ENCODE measurements at regions not wholly inside any gene's neighbourhood (a gene's known extent, or its start where the extent isn't known, plus 50 kb on each side); places are given as distances from the start of the nearest gene placed in this dataset.
"Not testable (repeated sequence)": the region's sequence is repeated elsewhere in the genome, so short reads cannot be mapped to it uniquely, and the experiment has no call there.

- not testable (repeated sequence) for DNase-seq
Observed at GRCh38 chr9:2397875-2398274, 223.7 kb upstream of the VLDLR start.

DNA sequence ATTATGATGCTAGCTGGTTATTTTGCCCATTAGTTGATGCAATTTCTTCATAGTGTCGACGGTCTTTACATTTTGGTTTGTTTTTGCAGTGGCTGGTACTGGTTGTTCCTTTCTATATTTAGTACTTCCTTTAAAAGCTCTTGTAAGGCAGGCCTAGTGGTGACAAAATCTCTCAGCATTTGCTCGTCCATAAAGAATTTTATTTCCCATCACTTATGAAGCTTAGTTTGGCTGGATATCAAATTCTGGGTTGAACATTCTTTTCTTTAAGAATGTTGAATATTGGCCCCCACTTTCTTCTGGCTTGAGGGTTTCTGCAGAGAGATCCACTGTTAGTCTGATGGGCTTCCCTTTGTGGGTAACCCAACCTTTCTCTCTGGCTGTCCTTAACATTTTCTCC, 219.8 kb upstream of the VLDLR start:
- DNase-seq, result not testable (repeated sequence)

DNA sequence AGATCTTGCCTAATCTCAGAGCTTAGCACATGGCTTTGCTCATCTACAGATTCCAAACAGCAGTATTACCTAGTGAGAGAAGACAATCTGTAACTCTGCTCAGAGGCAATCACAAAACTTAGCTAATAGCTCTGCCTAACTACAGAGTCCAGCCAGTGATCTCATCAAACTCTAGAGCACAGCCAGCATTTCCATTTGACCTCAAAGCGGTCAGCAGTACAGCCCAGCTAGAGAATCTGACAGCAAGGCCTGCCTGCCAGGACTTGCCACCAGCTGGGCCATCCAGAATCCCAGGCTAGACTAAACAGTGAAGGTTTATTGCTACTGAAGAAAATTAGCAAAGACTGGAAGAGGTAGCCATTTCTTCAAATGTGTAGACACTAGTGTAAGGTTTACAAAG, 217.9 kb upstream of the VLDLR start:
- no peak for DNase-seq

DNA sequence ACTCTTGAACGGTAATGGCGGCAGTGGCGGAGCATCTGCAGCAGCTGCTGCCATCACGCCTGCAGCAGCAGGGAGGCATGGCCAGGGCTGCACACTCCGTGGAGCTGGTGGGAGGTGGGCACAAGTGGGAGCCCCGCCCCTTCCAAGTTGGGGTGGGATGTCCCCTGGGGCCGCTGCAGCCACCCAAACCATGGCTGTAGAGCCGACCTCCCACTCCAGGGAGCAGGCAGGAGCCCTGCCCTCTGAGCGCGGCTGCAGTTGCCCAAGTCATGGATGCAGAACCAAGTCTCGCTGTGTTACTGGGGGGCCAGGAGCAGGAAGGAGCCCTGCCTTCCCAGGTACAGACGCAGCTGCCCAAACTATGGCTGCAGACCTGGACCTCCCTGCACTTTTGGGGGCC, 215.3 kb upstream of the VLDLR start:
- no peak for DNase-seq

DNA sequence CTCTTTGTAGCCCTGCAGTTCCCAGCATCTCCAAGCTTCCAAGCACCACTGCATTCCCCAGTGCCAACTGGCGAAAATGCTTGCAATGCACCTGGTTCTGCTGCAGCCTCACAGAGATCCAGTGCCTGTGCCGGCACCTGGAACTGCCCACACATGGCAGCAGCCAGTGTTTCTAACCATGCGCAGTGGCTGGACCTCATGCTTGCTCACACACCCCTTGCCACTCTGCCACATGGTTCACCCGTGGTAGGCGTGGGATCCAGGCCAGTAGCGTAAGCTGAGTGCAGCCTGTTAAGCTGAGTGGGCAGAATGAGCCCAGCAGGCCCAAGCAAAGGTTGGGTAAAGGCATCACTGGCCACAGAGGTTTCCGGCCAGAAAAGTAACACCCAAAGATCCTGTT, 214.1 kb upstream of the VLDLR start:
- DNase-seq, result no peak

GRCh38 chr9:2411459-2412215, 209.9 kb upstream of the VLDLR start:
- no peak for DNase-seq

- no peak for DNase-seq
Observed at GRCh38 chr9:2413160-2413805, 208.3 kb upstream of the VLDLR start.

- DNase-seq, result no peak
Observed at GRCh38 chr9:2414465-2414864, 207.1 kb upstream of the VLDLR start.

GRCh38 chr9:2415326-2415725, 206.3 kb upstream of the VLDLR start:
- DNase-seq, result no peak

- no peak for DNase-seq
Observed at GRCh38 chr9:2417730-2418129, 203.9 kb upstream of the VLDLR start.

GRCh38 chr9:2418619-2419018, 203.0 kb upstream of the VLDLR start:
- DNase-seq, result peak; percentile 95

- peak; percentile 66 for DNase-seq
Observed at GRCh38 chr9:2419347-2419746, 202.2 kb upstream of the VLDLR start.

- peak; percentile 95 for DNase-seq
Observed at GRCh38 chr9:2420543-2420942, 201.0 kb upstream of the VLDLR start.

GRCh38 chr9:2424619-2425033, 197.0 kb upstream of the VLDLR start:
- no peak for DNase-seq

GRCh38 chr9:2425676-2426075, 195.9 kb upstream of the VLDLR start:
- DNase-seq, result no peak

DNA sequence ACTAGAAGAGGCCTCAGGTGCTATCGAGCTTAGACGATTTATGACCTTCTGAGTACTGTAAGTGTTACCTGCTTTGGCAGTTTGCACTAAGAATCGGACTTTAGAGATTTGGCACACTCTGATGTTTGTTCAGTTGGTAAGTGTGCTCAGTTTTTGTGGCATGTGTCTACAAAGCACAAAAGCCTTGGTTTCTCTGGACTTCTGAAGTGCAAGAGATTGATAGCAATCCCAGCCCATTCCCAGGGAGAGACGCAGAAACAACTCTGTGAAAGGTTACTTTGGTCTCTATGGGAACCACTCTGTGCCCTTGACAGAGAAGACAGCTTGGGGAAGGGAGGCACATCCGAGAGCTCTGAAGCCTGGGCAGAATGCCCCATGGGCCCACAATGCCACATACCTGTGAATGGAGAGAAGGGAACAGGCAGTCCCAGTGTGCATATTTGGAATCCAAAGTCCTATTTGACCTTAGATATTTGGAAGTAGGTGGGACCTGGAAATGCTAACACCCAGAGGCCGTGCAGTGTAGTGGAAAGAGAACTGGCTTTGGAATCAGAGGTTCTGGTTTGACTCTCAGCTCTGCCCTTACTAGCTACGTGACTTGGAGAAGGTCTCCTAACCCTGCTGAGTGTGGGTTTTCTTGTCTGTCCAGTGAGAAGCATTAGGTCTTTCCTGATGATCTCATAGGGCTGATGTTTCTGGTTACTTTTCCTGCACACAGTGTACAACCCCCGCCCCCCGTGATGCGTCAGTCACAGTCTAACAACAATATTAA, 194.3 kb upstream of the VLDLR start:
- DNase-seq, result no peak

- no peak for DNase-seq
Observed at GRCh38 chr9:2439957-2440356, 181.6 kb upstream of the VLDLR start.

DNA sequence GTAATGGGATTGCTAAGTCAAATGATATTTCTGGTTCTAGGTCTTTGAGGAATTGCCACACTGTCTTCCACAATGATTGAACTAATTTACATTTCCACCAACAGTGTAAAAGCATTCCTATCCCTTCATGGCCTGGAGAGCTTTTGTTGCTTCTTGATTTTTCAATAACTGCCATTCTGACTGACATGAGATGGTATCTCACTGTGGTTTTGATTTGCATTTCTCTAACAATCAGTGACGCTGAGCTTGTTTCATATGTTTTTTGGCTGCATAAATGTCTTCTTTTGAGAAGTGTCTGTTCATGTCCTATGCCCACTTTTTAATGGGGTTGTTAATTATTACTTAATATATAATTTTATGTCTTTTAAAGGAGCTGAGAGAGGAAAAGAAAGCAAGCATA, 177.7 kb upstream of the VLDLR start:
- DNase-seq, result not testable (repeated sequence)

DNA sequence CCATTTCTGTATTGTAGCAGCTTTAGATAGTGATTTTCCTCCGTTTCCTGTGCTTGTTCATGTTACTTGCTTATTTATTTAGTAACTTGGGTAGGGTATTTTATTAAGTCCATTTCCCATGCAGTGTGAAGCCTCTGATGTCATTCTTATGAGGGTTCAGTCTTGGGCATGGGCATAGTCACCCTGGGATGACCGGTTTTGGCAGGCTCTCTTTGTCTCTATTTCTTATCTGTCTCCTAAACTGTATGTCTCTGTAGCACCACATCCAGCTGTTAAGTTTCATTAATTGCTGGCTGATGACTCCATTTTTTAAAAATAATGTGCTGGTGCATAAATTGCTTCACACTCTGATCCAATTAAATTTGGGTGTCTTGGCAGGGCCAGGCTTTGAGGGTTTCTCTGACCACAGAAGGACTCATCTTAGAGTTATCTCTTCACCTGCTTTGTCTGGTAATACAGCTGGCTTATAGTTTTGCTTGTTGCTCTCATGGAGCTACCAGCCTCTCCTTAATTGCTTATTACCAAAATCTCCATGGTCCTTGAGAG, 173.3 kb upstream of the VLDLR start:
- DNase-seq, result no peak

DNA sequence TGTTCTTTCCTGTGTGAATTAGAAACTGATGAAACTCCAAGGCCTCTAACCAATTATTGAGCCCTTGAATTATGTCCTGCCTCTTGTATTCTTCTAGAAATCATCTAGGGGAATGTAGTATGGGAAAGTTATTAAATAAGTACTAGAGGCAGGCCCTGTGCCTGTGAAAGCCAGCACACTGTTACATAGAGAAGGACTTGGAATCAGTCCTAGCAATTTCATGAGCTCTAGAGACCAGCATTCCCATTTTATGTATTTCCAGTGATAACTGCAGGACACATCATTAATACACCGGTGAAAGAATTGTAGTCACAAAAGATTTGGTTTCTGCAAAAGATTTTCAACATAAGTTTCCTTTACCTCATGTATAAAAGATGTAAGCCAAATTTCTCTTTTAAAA, 168.5 kb upstream of the VLDLR start:
- no peak for DNase-seq

DNA sequence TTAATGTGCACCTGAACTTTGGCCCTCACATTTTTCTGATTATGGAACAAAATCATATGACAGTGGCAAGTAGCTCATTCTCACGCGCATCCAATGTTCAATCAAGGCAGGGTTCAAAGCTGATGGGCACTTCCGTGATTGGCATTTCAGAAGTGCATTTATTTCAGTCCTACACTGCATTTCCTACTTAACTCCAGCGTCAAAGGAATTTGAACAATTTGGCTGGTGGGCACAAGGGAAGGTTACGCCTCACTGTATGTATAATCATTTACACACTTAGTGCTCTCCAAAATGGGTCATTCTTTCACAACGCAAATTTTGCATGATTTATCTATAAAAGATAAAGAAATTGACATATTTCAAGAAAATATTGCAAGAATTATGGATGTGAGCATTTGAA, 167.9 kb upstream of the VLDLR start:
- DNase-seq, result no peak

- DNase-seq, result no peak
Observed at GRCh38 chr9:2459756-2460155, 161.8 kb upstream of the VLDLR start.

DNA sequence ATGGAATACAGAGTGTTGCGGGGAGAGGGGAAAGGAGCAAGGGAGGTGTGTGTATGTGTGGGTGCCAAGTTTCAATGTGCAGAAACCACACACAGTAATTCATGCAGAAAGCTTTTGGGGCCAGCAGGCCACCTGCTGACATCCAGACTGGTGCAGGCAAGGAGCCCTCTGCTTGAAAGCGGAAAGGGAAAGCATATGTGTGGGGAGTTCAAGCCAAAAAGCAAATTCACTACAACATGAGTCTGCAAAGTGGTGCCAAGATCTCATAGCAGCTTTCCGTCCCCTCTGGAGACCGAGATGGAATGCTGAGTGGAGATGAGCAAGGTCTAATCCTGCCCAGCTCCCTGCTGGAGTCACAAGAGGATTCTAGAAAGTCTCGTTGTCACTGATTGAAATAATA, 159.7 kb upstream of the VLDLR start:
- DNase-seq, result no peak

GRCh38 chr9:2464624-2465023, 157.0 kb upstream of the VLDLR start:
- no peak for DNase-seq

Data from NCI-H146 (cell line).